CD4-positive, alpha-beta T cell treated with Interleukin-17A for 1 hour (primary cell): ENCODE measurements at regions not wholly inside any gene's neighbourhood (a gene's known extent, or its start where the extent isn't known, plus 50 kb on each side); places are given as distances from the start of the nearest gene placed in this dataset.
"Not testable (repeated sequence)": the region's sequence is repeated elsewhere in the genome, so short reads cannot be mapped to it uniquely, and the experiment has no call there.

Experiments
- DNase-seq: peaks from one replicate; pipeline ENCODE4 v3.0.0-alpha.2; 2020

GRCh38 chr15:95734422-95735316 lies 595.8 kb upstream of the NR2F2 start:
- no peak for DNase-seq

- DNase-seq = no peak
These were observed 593.4 kb upstream of the NR2F2 start for GRCh38 chr15:95737060-95737459.

GRCh38 chr15:95739131-95739530 lies 591.4 kb upstream of the NR2F2 start:
- DNase-seq = no peak

- DNase-seq = no peak
These were observed 588.7 kb upstream of the NR2F2 start for GRCh38 chr15:95741830-95742229.

- no peak for DNase-seq
These were observed 588.2 kb upstream of the NR2F2 start for GRCh38 chr15:95742256-95742655.

GRCh38 chr15:95742836-95743235 lies 587.7 kb upstream of the NR2F2 start:
- no peak for DNase-seq

GRCh38 chr15:95757171-95757570 lies 573.3 kb upstream of the NR2F2 start:
- DNase-seq = no peak

- no peak for DNase-seq
These were observed 572.0 kb upstream of the NR2F2 start for GRCh38 chr15:95758451-95758850.

GRCh38 chr15:95758851-95759250 lies 571.6 kb upstream of the NR2F2 start:
- DNase-seq = no peak

GRCh38 chr15:95760508-95760907 lies 570.0 kb upstream of the NR2F2 start:
- DNase-seq = no peak

GRCh38 chr15:95761501-95762165 lies 568.9 kb upstream of the NR2F2 start:
- DNase-seq = no peak

GRCh38 chr15:95763426-95763825 lies 567.1 kb upstream of the NR2F2 start:
- no peak for DNase-seq

- no peak for DNase-seq
These were observed 565.3 kb upstream of the NR2F2 start for GRCh38 chr15:95765161-95765560.

- DNase-seq = no peak
These were observed 560.3 kb upstream of the NR2F2 start for GRCh38 chr15:95770196-95770595.

- DNase-seq = no peak
These were observed 557.5 kb upstream of the NR2F2 start for GRCh38 chr15:95772982-95773381.

GRCh38 chr15:95784508-95784907 lies 546.0 kb upstream of the NR2F2 start:
- no peak for DNase-seq

GRCh38 chr15:95785276-95785675 lies 545.2 kb upstream of the NR2F2 start:
- not testable (repeated sequence) for DNase-seq

- no peak for DNase-seq
These were observed 537.3 kb upstream of the NR2F2 start for GRCh38 chr15:95793231-95793630.

GRCh38 chr15:95795386-95795785 lies 535.1 kb upstream of the NR2F2 start:
- no peak for DNase-seq

- DNase-seq = no peak
These were observed 531.0 kb upstream of the NR2F2 start for GRCh38 chr15:95799286-95800200.

- no peak for DNase-seq
These were observed 526.0 kb upstream of the NR2F2 start for GRCh38 chr15:95804484-95804883.

- no peak for DNase-seq
These were observed 518.0 kb upstream of the NR2F2 start for GRCh38 chr15:95812491-95812890.

GRCh38 chr15:95814908-95815307 lies 515.6 kb upstream of the NR2F2 start:
- no peak for DNase-seq
